K562 (cell line): ENCODE measurements at regions not wholly inside any gene's neighbourhood (a gene's known extent, or its start where the extent isn't known, plus 50 kb on each side); places are given as distances from the start of the nearest gene placed in this dataset.

Experiments used
- ATAC-seq: fragments of 200-7000 bp; cut with Tn5 transposase; 3 replicates; pipeline ENCODE4 v1.9.1; 2020; ENCODE audit warnings: moderate library complexity
- BruUV-seq: library from RNA; stranded (reverse); fragments of 400-500 nt; replicated peaks from 2 replicates; lab custom pipeline; 2021; lab: Mats Ljungman, UMichigan
- CTCF ChIA-PET: fragments of 300-600 bp; formaldehyde crosslinking; extraction: SDS; loops from one replicate; lab custom pipeline; 2021; ENCODE audit warnings: low intra/inter-chr PET ratio; lab: Yijun Ruan, JAX
- POLR2A ChIA-PET: fragments of 300-600, 350-650 bp; sonication (Branson Sonifier 250); formaldehyde crosslinking; extraction: SDS; loops from one replicate; lab custom pipeline; 2021; ENCODE audit warnings: antibody characterized with exemption, inconsistent platforms; lab: Yijun Ruan, JAX
- DNase-seq, 4 experiments: peaks; one replicate each; pipeline versions ENCODE4 v3.0.0 to v3.0.0-alpha.2; 2011 to 2018; ENCODE audit warnings: low spot score in 3 of 4, mixed read lengths in 3 of 4; ENCODE audit errors: extremely low read depth in 1 of 4
- FAIRE-seq: peaks from 2 replicates; lab custom pipeline; 2011; peaks lifted over from hg19 to GRCh38; lab: Jason Lieb, UNC
- H2AFZ ChIP-seq: 2 replicates; pipeline ENCODE4 v1.6.0; 2011; ENCODE audit warnings: low read depth, low read length, control low read depth, inconsistent platforms
- H3K27ac ChIP-seq: fragments of 200-600 bp; 3 replicates; pipeline ENCODE4 v1.8.0; 2011; ENCODE audit warnings: low read depth, mild to moderate bottlenecking, control low read depth, inconsistent platforms, low read length, moderate library complexity, mixed read lengths; ENCODE audit errors: extremely low read depth
- H3K27me3 ChIP-seq, 2 experiments: fragments of 300-600 bp in 1 of 2; 2 replicates in 1 of 2; 3 replicates in 1 of 2; pipeline versions ENCODE4 v1.6.0 to v1.8.0; 2011; ENCODE audit warnings: inconsistent platforms in 2 of 2, low read length in 2 of 2, mild to moderate bottlenecking in 1 of 2, mixed read lengths in 1 of 2, moderate library complexity in 1 of 2; ENCODE audit not compliant: control insufficient read depth in 2 of 2, insufficient read depth in 2 of 2
- H3K36me3 ChIP-seq: fragments of 300-600 bp; 3 replicates; pipeline ENCODE4 v1.8.0; 2011; ENCODE audit warnings: mild to moderate bottlenecking, low read length, inconsistent platforms; ENCODE audit not compliant: control insufficient read depth, insufficient read depth
- H3K4me1 ChIP-seq, 2 experiments: fragments of 200-600 bp in 1 of 2; replicated peaks in 1 of 2; 2 replicates in 1 of 2; 3 replicates in 1 of 2; pipeline versions ENCODE4 v1.5.1 to v1.8.0; 2011; ENCODE audit warnings: inconsistent platforms in 2 of 2, low read length in 2 of 2, mild to moderate bottlenecking in 1 of 2, mixed read lengths in 1 of 2, moderate library complexity in 1 of 2; ENCODE audit not compliant: control insufficient read depth in 2 of 2, insufficient read depth in 2 of 2
- H3K4me2 ChIP-seq: 2 replicates; pipeline ENCODE4 v1.6.1; 2011; ENCODE audit warnings: low read length, control low read depth, inconsistent platforms, mixed read lengths; ENCODE audit not compliant: insufficient read depth
- H3K4me3 ChIP-seq: fragments of 200-600 bp; sonication (generic), shearing (Covaris generic); 2 replicates; pipeline ENCODE4 v1.5.1; 2016; ENCODE audit warnings: control low read depth, inconsistent platforms
- H3K79me2 ChIP-seq: fragments of 200-600 bp; 3 replicates; pipeline ENCODE4 v1.8.0; 2011; ENCODE audit warnings: low read length, inconsistent platforms; ENCODE audit not compliant: control insufficient read depth, insufficient read depth
- H3K9ac ChIP-seq, 2 experiments: 2 replicates each; pipeline versions ENCODE4 v1.6.0 to v1.6.1; 2011; ENCODE audit warnings: low read depth in 2 of 2, low read length in 2 of 2, control low read depth in 1 of 2, inconsistent platforms in 1 of 2, mild to moderate bottlenecking in 1 of 2, mixed read lengths in 1 of 2; ENCODE audit not compliant: insufficient read depth in 1 of 2
- H3K9me1 ChIP-seq: one replicate; pipeline ENCODE4 v1.6.0; 2011; ENCODE audit warnings: inconsistent platforms, mild to moderate bottlenecking, low read length, moderate library complexity; ENCODE audit not compliant: control insufficient read depth, insufficient read depth
- H3K9me3 ChIP-seq: replicated peaks from 2 replicates; pipeline ENCODE4 v1.5.1; 2011; ENCODE audit warnings: low read depth, low read length, inconsistent platforms; ENCODE audit not compliant: control insufficient read depth, insufficient read depth
- H4K20me1 ChIP-seq: replicated peaks from 2 replicates; pipeline ENCODE4 v1.6.1; 2011; ENCODE audit warnings: low read length, inconsistent platforms, mixed read lengths; ENCODE audit not compliant: control insufficient read depth, insufficient read depth
- AFF4 ChIP-seq: sonication (generic); formaldehyde crosslinking; IDR thresholded peaks from 2 replicates; pipeline ENCODE4 v1.8.0; 2023; ENCODE audit warnings: mild to moderate bottlenecking, missing genetic modification reagents
- BCLAF1 ChIP-seq, 2 experiments: fragments of 450-650 bp in 1 of 2; IDR thresholded peaks; 2 replicates each; pipeline ENCODE4 v1.6.1; 2011 to 2017; ENCODE audit warnings: low read depth in 2 of 2, antibody characterized with exemption in 1 of 2, borderline replicate concordance in 1 of 2, low read length in 1 of 2, mild to moderate bottlenecking in 1 of 2, mixed read lengths in 1 of 2; ENCODE audit not compliant: control insufficient read depth in 1 of 2
- DIDO1 ChIP-seq: fragments of 450-650 bp; IDR thresholded peaks from 2 replicates; pipeline ENCODE4 v1.6.1; 2016; ENCODE audit warnings: low read depth, missing biosample characterization, missing genetic modification characterization
- IFI16 ChIP-seq: fragments of 250-450 bp; sonication (Bioruptor Pico); IDR thresholded peaks from 2 replicates; pipeline ENCODE4 v2.1.2; 2022; ENCODE audit warnings: mild to moderate bottlenecking, inconsistent platforms
- TCF7 ChIP-seq: sonication (generic); IDR thresholded peaks from 2 replicates; pipeline ENCODE4 v1.6.1; 2016; ENCODE audit warnings: antibody characterized with exemption, borderline replicate concordance
- UBTF ChIP-seq, 2 experiments: IDR thresholded peaks; 2 replicates each; pipeline ENCODE4 v1.6.1; 2012; ENCODE audit warnings: improper control_type of control experiment in 2 of 2, low read depth in 2 of 2, low read length in 2 of 2, borderline replicate concordance in 1 of 2
- in situ Hi-C: fragments of 300-500 bp; cut with MboI; formaldehyde crosslinking; loops from 4 replicates; pipeline ENCODE4 v1.15.0; 2018; ENCODE audit warnings: inconsistent platforms, mixed read lengths
- intact Hi-C: fragments of 100-400 bp; cut with micrococcal nuclease; formaldehyde crosslinking; loops from 2 replicates; pipeline ENCODE4 v1.14.2; 2022

- no peaks in the 10 kb centered on the region for H4K20me1 ChIP-seq
- intact Hi-C loops, result no loop called here
- BruUV-seq, result no TSS peak
- ChIA-PET POLR2A (no interaction called here), CTCF (no interaction called here)
- no peak overlapping the region for H3K4me3 ChIP-seq
- DNase-seq, result no peak
- H3K36me3 ChIP-seq, result no peaks in the 10 kb centered on the region
- no peaks in the 10 kb centered on the region for H3K27me3 ChIP-seq
- no peaks in the 10 kb centered on the region for H3K79me2 ChIP-seq
- H3K4me1 ChIP-seq, result no peaks in the 10 kb centered on the region
- no peak for FAIRE-seq
- no peak overlapping the region for H3K27ac ChIP-seq
- no peaks in the 10 kb centered on the region for H3K9me1 ChIP-seq
- H3K9me3 ChIP-seq, result no peaks in the 10 kb centered on the region; the same call in 1 of the 2 replicates
- no peak for TF ChIP-seq BCLAF1 (IDR thresholded peaks at IDR 0.05; ENCODE audit: borderline replicate concordance in 1 of 2, control insufficient read depth in 1 of 2, low read depth in 2 of 2, low read length in 1 of 2)
- no peak for TF ChIP-seq DIDO1 (tag)
- H2AFZ ChIP-seq, result no peak overlapping the region
- no peak overlapping the region for H3K4me2 ChIP-seq
- ATAC-seq, result no peak
- in situ Hi-C loops, result no loop called here
- no peak overlapping the region for H3K9ac ChIP-seq
These were observed 1108.2 kb downstream of the PCDH18 start for GRCh38 chr4:136424052-136424451.

- Histone ChIP-seq H3K27me3 (no peaks in the 10 kb centered on the region), H3K4me2 (no peak overlapping the region), H3K9me1 (no peaks in the 10 kb centered on the region), H3K4me3 (no peak overlapping the region), H4K20me1 (no peaks in the 10 kb centered on the region), H3K4me1 (no peaks in the 10 kb centered on the region), H3K9ac (no peak overlapping the region), H3K36me3 (no peaks in the 10 kb centered on the region), H2AFZ (no peak overlapping the region), H3K9me3 (no peaks in the 10 kb centered on the region), H3K79me2 (no peaks in the 10 kb centered on the region), H3K27ac (no peak overlapping the region)
- intact Hi-C loops (no loop called here), in situ Hi-C loops (no loop called here)
- FAIRE-seq (no peak), DNase-seq (no peak), ATAC-seq (no peak)
- ChIA-PET CTCF (no interaction called here), POLR2A (no interaction called here)
- BruUV-seq, result no TSS peak
- TF ChIP-seq IFI16 (CRISPR knock-in tag) (no peak), TCF7 (no peak), AFF4 (CRISPR knock-in tag) (no peak), UBTF (IDR thresholded peaks at IDR 0.05; ENCODE audit: borderline replicate concordance in 1 of 2, low read depth in 2 of 2, low read length in 2 of 2) (no peak)
These were observed 1117.3 kb downstream of the PCDH18 start for GRCh38 chr4:136414981-136415380.
